Sigmoid colon (tissue), 4 donors: ENCODE measurements at regions not wholly inside any gene's neighbourhood (a gene's known extent, or its start where the extent isn't known, plus 50 kb on each side); places are given as distances from the start of the nearest gene placed in this dataset.

Experiments
- CTCF ChIP-seq, 4 experiments: fragments of 450-650 bp in 3 of 4; fragments of 200-600 bp in 1 of 4; IDR thresholded peaks; one replicate each; pipeline ENCODE4 v1.5.1; 2016 to 2019; ENCODE audit warnings: antibody characterized with exemption in 4 of 4, mild to moderate bottlenecking in 3 of 4, moderate library complexity in 2 of 4
- EP300 ChIP-seq, 4 donors: sonication (generic); formaldehyde crosslinking; IDR thresholded peaks; one replicate each; pipeline ENCODE4 v1.6.1; 2017; ENCODE audit warnings: antibody characterized with exemption in 4 of 4
- POLR2A ChIP-seq, 2 donors: fragments of 450-650 bp; IDR thresholded peaks; one replicate each; pipeline ENCODE4 v1.6.1; 2016; ENCODE audit warnings: antibody characterized with exemption in 2 of 2, mild to moderate bottlenecking in 2 of 2, moderate library complexity in 2 of 2

GRCh38 chr4:103773691-103774231, 54.0 kb upstream of the TACR3 start:
- TF ChIP-seq POLR2A (IDR thresholded peaks at IDR 0.05) (no peak), CTCF (IDR thresholded peaks at IDR 0.05) (no peak), EP300 (IDR thresholded peaks at IDR 0.05) (no peak)
